HG02678 (cell line): ENCODE measurements at regions not wholly inside any gene's neighbourhood (a gene's known extent, or its start where the extent isn't known, plus 50 kb on each side); places are given as distances from the start of the nearest gene placed in this dataset.
"Not testable (repeated sequence)": the region's sequence is repeated elsewhere in the genome, so short reads cannot be mapped to it uniquely, and the experiment has no call there.

ENCODE experiments used
- ATAC-seq: cut with Tn5 transposase; IDR thresholded peaks from one replicate; pipeline ENCODE4 v1.9.1; 2021; ENCODE audit warnings: mild to moderate bottlenecking, moderate library complexity; ENCODE audit not compliant: unreplicated experiment

DNA sequence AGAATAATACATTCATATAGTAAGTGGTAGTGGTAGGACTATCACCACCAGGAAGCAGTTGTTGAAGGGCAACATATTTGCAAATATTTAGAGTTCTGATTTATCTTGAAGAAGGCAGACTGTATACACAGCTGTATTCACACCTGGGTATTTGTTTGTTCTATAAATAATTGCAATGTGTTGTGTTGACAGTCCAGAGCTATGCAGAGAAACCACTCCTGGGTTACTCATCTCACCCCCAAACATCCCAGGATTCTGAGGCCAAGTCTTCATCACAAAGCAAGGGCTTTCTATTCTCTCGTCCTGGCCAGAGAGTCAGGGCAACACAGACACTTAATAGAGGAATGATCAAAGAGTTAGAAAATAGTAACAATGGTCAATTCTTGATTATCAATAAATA, 102.1 kb upstream of the FAT3 start:
- no peak for ATAC-seq

DNA sequence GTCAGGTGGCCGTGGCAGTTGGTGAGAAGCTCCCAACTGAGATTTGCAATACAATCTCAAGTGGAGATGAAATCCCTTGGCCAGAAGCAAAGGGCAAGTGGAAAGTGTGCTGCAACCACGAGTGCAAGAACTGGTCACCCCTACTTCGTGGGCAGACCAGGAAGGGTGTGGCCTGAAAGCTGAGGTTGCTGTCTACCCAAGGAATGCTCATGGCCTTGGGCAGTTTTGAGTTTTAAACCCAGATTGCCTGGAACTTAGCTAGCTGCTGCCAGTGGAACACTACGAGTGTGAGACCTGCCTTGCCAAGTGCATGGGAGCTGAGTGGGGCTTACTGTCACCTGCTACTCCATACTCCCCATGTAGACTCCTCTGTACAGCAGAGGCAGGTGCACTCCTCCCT, 113.3 kb upstream of the FAT3 start:
- ATAC-seq: no peak

DNA sequence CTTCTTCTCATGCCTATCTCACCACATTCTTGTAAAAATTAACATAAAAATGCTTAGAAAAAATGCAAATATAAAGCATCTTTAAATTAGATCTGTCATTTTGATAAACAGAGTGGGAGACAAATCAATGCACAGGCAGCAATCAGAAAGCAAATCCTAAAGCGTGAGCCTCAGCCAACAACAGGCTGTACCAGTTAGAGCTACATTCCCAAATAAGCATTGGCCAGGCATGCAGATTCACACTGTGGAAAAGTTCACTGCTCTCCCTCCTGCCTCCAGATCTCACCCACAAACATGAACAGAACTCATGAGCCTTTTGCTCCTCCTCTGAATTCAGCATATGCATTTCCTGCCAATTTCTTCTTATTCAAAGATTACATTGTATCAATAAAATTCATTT, 115.2 kb upstream of the FAT3 start:
- ATAC-seq: no peak

DNA sequence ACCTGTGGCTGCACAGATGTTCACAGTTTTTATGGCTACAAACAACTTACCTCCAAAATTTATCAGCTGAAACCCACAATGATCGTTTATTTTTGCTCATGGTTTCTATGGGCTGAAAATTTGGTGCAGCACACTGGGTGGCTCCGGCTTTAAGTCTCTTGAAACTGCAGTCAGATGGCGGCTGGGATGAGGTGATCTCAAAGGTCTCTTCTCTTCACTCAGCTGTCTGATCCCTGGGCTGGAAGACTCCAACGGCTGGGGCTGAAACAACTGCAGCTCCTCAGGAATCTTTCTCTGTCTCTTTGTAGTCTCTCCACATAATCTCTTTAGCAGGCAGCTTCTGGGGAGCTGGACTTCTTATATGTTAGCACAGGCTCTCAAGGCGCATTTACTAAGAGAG, 117.3 kb upstream of the FAT3 start:
- no peak for ATAC-seq

DNA sequence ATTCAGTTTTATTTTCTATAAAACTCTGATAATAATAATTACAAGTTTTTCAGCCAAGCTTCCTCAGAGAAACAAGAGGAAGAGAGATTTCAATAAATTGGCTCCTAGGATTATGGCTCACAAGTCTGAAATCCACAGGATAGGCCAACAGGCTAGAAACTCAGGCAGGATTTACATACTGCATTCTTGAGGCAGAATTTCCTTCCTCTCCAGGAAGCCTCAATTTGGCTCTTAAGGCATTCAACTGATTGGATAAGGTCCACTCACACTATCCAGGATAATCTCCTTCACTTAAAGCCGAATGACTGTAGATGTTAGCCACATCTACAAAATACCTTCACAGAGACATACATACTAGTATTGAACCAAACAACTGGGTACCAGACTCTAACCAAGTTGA, 120.3 kb upstream of the FAT3 start:
- no peak for ATAC-seq

DNA sequence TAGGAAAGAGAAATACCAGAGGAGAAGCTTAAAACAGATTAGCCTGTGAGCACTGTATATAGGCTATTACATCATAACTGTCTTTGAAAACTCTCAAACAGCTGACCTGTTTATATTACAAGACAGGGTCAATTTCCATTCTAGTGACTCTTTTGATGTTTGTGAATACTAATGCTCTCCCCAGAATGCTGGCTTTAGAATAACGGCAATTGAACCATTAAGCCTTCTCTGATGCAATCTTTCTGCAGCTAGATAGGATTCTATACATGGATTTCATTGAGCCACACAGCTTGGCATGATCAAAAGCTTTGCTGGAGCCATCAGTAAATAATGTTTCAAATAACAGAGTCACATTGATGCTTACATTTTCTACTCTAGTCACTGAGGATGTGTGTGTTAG, 122.7 kb upstream of the FAT3 start:
- ATAC-seq: no peak

DNA sequence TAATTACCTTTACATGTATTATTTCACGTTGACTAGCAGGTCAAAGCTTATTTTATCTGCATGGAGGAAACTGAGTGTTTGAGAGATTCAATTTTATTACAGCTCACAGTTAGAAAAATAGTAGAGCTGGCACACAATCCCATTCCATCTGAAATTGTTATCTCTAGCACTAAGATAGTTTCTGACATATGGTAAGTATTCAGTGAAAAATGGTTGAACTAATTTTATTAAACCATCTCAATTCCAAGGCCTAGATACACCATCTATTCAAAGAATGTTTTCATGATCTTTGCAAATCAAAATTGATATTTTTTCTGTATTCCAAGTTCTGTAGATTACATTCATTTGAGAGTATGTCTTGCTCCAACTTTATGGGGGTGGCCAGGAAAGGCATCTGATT, 125.4 kb upstream of the FAT3 start:
- no peak for ATAC-seq

DNA sequence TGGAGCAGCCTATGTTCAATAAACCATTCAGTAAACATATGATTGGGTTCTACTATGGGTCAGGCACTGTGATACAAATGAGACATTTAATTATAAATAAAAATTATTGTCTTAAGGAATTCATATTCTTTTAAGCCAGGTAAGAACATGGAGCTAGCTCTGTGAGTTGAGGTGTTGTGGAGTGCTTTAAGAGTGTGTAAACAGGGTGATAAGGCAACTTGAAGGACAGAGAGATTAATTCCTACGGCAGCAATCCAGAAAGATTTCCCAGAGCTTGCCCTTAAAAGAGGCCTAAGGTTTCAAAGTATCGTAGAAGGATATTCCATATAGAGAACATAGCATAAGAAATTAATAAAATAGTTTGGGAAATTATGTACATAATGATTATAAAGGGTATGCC, 126.4 kb upstream of the FAT3 start:
- ATAC-seq: no peak

DNA sequence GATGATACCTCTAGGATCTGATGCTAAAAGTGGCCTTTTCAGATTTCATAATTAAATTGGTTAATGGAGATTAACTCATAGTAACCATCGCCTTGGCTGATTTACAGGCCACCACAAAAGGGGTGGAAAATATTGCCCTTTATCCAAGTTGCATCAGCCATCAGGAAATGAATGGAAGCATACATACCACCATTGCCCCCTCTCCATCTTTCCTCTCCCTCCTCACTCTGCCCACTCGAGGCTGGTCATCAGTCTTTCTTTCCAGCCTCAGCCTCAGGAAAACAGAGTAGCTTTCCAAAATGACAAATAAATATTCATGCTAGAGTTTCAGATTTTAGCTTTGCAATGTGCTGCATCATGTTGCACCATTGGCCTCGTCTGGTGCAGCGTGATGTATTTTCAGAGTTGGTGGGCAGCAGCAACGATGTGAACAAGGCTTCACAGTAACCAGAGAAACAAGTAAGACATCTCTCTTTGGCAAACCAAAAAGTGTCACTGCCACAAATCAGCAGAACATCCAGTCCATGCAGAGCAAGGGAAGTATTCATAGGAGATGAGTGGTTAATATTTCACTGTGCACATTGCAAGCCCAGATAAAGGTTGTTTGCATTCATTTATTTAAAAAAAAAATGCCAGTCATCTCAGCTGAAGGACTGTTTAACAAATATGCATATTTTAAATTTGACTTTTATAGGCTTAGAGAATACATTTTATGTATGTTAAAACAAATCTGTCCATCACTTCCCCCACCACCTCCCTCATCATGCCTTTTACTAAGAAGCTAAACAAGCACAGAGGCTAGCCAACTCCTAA, 136.7 kb upstream of the FAT3 start:
- ATAC-seq: no peak

DNA sequence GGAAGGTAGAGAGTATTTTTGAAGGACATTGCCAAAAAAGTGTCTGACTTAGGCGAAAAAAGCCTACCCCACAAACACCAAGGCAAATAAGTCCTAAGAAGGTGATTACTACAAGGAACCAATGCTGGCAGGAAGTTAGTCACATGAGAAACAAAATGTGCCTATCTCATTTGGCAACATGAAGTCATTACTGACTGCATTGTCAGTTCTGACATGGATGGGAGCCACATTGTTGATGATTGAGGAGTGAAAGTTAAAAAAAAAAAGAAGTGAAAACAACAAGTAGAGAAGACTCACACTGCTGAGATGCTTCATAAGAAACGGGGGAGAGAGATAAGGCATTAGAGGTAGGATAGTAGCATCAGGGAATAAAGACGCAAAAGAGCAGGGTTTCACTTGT, 141.5 kb upstream of the FAT3 start:
- ATAC-seq: no peak

DNA sequence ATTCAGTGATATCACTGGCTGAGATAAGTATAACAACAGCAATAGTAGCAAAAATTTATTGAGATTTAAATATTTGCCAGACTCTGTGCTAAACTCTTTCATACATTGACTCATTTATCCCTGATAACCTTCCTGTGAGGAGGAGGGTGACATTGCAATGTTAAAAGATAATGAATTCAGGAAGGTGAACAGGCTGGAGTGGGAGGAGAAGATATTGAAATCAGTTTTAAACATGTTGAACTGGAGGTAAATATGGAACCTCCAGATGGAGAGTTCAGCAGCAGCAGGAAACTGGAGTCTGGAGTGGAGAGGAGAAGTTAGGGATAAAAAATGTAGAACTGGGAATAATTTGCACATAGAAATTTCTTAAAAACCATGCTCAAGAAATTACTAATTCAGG, 142.0 kb upstream of the FAT3 start:
- ATAC-seq: no peak

DNA sequence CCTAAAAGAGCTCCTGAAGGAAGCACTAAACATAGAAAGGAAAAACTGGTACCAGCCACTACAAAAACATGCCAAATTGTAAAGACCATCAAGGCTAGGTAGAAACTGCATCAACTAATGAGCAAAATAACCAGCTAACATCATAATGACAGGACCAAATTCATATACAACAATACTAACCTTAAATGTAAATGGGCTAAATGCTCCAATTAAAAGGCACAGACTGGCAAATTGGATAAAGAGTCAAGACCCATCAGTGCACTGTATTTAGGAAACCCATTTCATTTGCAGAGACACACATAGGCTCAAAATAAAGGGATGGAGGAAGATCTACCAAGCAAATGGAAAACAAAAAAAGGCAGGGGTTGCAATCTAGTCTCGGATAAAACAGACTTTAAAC, 150.1 kb upstream of the FAT3 start:
- not testable (repeated sequence) for ATAC-seq

DNA sequence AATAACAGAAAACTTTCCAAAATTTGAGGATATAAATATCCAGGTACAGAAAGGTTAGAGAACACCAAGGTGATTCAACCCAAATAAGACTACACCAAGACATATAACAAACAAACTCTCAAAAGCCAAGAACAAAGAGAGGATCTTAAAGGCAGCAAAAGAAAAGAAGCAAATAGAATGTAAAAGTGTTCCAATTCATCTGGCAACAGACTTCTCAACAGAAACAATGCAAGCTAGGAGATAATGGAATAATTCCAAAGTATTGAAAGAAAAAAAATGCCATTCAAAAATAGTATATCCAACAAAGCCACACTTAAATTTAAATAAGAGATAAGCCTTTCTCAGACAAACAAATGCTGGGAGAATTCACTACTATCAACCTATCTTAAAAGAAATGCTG, 153.0 kb upstream of the FAT3 start:
- no peak for ATAC-seq

DNA sequence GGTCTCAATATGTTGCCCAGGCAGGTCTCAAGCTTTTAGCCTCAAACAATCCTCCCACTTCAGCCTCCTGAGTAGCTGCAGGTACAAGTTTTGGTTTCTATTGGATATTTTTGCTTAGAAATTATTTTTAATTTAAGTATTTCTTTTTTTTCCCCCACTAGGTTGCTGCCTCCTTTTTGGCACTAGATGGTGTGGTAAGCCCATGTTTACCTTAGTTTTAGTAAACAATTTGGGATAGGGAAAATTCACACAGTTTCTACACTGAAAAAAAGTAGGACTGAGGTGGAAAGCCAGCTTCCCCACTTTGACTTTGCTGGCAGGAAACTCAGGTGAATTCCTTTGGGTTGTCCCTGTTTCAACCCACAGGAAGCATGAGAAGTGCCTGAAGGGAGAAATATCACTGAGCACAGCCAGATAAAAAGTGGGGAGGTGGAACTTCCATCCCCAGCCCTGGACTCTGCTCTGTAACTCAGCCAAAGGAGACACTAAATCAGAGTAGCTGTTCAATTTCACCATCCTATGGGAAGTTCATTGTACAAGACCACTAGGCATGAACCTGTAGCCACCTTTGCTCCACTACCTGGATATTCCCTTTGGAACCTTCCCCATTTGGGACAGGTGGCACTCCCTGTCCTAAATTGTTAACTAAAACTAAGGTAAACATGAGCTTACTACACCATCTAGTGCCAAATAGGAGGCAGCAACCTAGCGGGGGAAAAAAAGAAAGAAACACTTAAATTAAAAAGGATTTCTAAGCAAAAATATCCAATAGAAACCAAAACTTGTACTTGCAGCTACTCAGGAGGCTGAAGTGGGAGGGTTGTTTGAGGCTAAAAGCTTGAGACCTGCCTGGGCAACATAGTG, 154.4 kb upstream of the FAT3 start:
- ATAC-seq: no peak

DNA sequence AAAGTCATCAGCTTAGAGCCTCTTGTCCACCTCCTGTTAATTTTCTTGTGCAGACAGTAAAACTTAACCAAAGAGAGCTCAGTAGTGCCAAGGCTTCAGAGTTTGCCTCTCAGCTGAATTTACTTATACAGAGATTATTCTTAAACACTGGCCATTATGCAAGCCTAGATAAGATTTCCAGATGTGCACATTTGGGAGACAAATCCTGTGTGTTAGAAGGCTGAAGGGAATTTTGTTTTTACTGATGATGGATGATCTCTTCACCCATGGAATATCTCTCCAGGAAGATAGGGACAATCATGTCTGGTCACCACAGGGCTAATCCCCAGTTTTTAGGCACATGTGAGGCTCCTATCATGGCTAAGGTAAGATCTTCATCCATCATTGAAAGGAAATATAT, 157.6 kb upstream of the FAT3 start:
- ATAC-seq: no peak

DNA sequence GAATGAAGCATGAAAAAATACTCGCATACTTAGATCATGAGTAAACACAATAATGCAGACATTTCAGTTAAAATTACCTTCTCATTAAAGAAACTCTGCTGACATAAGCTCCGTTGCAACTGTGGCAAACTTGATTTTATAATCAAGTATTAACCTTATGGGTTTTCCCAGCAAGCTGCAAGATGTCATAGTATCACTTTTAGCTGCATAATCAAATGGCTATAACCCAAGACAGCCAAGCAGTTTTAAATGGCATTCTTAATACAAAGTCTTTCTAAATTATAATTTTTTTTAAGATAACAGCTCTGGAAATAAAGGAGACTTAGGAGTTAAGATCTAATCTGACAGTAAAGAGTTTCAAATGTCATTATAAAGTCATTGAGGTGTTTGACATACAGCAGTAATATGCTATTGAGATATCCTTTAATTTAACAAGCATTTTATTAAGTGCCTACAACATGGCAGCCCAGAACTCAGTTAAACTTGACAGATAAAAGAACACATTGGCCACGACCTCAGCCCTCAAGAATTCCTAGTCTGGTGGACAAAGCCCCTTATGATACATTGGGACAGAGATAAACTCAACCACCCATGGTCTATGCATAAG, 163.1 kb upstream of the FAT3 start:
- no peak for ATAC-seq

DNA sequence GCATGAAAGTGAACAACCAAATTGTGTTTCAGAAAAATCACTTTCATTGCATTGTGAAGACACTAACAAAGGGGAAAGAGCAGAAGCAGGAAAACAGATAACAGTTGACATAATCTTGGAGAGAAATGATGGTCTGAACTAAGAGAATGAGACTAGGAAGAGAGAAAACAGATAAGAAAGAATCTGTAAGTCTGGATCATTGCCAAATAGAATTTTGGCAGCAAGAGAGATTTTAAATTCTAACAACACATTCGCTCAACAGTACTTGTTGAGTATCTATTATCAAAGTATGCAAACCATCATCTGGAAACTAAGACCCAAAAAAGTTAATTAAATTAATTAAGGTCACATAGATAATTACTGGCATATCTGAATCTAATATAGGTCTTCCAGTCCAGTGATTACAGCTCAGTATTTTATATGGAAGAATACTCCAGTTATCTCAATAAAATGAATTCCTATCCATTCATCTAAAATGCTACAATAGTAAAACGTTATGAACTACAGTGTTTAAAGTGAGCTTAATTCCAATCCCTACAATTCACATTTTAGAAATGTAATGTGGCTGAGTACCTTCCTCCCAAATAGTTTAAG, 166.7 kb upstream of the FAT3 start:
- ATAC-seq: no peak

DNA sequence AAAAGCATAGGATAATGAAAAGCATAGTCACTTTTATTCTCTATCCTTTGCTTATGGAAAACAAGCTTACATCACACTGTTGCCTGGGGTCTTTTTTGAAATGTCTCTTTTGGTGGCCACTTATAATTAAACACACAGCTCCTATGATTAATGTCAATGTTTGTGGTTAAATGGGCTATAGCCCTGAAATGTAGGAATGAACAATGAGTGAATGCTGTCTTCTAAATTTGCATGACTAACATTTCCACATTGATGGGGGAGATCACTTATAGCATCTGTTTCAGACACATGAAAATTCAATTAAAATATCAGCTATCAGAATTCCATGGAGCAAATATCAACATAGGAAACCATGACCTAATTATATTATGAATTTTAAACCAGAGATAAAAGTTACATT, 171.4 kb upstream of the FAT3 start:
- no peak for ATAC-seq

DNA sequence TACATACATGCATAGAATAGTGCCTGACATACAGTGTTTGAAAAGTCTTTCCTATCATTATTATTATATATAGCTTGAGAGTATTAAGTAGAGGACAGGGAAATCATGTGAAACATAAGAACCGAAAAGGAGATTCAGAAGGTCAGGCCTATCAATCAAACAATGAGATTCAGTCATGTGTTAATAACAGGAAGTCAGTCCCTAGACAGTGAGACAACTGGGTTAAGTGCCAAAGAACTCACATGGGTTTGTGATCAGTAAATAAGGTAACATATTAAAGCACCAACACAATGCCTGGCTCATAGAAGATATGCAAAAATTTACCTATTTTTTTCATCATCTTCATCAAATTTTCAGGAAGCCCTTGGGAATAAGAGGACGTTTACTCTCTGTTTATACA, 174.3 kb upstream of the FAT3 start:
- ATAC-seq: no peak

DNA sequence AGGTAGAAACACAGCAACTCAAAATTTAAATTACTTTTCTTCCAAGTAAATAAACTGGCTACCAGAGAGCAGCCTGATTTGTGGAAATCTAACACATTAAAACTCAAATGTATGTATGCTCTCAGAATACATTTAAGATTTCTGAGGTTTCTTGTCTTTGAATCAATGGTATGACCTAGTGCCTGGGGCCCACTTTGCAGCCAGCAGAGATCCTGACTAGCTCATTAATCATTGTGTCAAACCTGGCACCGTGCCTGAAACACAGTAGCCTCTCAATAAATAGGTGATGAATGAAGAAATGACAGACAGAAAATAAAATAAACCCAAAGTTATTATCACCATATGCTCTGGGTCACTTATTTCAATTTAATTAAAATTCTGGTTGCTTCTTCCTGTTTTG, 176.2 kb upstream of the FAT3 start:
- ATAC-seq: no peak

DNA sequence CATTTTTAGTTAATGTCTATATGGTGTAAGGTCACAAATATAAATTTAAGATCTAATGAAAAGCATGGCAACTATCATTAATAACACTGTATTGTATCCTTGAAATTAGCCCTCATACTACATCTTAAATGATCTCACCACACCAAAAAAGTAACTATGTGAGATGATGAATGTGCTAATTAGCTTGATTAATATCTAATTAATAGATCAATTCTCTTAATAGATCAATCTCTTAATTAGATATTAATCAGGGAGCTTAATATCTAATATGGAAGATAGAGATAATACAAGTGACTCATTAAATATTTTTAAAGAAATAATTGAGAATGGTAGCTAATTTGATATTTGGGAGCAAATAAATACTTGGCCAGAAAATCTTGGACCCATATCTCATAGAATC, 178.5 kb upstream of the FAT3 start:
- no peak for ATAC-seq

DNA sequence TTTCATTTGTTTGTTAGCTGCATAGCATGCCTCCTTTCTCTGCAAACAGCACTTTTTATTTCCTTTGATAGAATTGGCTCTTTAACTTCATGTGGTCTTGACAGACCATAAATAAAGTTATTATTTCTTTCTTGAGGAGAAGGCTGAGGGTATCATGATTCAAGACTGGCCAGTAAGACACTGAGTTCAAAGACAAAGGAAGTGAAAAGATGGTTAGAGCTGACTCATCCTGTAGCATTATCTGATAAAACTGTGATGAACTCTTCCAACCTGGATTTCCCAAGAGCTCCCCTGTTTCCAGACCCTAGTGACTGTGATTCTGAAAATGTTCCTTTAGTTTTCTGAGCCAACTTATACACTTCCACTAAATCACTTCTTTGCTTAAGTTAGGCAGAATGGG, 179.3 kb upstream of the FAT3 start:
- ATAC-seq: no peak
